OCI-LY1 (cell line): ENCODE measurements at regions not wholly inside any gene's neighbourhood (a gene's known extent, or its start where the extent isn't known, plus 50 kb on each side); places are given as distances from the start of the nearest gene placed in this dataset.

Experiments used
- H2AFZ ChIP-seq: fragments of 200-600 bp; sonication (generic), shearing (Covaris generic); 2 replicates; pipeline ENCODE4 v1.6.0; 2014; ENCODE audit warnings: antibody characterized with exemption, mild to moderate bottlenecking, low read length
- H3F3A ChIP-seq: fragments of 200-600 bp; sonication (generic), shearing (Covaris generic); 2 replicates; pipeline ENCODE4 v1.6.0; 2014; ENCODE audit warnings: mild to moderate bottlenecking, antibody characterized with exemption, low read length, moderate library complexity; ENCODE audit not compliant: insufficient read depth
- H3K27ac ChIP-seq: fragments of 200-600 bp; sonication (generic); 2 replicates; pipeline ENCODE4 v1.5.1; 2014; ENCODE audit warnings: low read length, mixed run types, mild to moderate bottlenecking, low read depth; ENCODE audit not compliant: poor library complexity, severe bottlenecking
- H3K27me3 ChIP-seq: fragments of 200-600 bp; sonication (generic); 2 replicates; pipeline ENCODE4 v1.6.0; 2014; ENCODE audit warnings: antibody characterized with exemption, mild to moderate bottlenecking, low read length, moderate library complexity; ENCODE audit not compliant: insufficient read depth
- H3K36me3 ChIP-seq: fragments of 200-600 bp; sonication (generic); 2 replicates; pipeline ENCODE4 v1.6.1; 2014; ENCODE audit warnings: mild to moderate bottlenecking, antibody characterized with exemption, low read length, moderate library complexity, mixed read lengths; ENCODE audit not compliant: insufficient read depth
- H3K4me1 ChIP-seq: fragments of 200-600 bp; sonication (generic); 2 replicates; pipeline ENCODE4 v1.5.1; 2014; ENCODE audit warnings: mild to moderate bottlenecking, low read length, moderate library complexity; ENCODE audit not compliant: insufficient read depth, severe bottlenecking
- H3K4me2 ChIP-seq: fragments of 200-600 bp; sonication (generic), shearing (Covaris generic); 2 replicates; pipeline ENCODE4 v1.6.1; 2014; ENCODE audit warnings: low read length
- H3K4me3 ChIP-seq: fragments of 200-600 bp; sonication (generic); 2 replicates; pipeline ENCODE4 v1.5.1; 2014; ENCODE audit warnings: low read length, low read depth, mild to moderate bottlenecking, mixed read lengths; ENCODE audit not compliant: poor library complexity, severe bottlenecking
- H3K79me2 ChIP-seq: fragments of 200-600 bp; shearing (Covaris generic); 2 replicates; pipeline ENCODE4 v1.6.1; 2016; ENCODE audit warnings: mixed run types, low read length, mixed read lengths; ENCODE audit not compliant: insufficient read depth
- H3K9ac ChIP-seq: fragments of 200-600 bp; sonication (generic), shearing (Covaris generic); 2 replicates; pipeline ENCODE4 v1.6.1; 2014; ENCODE audit warnings: mild to moderate bottlenecking, low read length, mixed read lengths
- H3K9me2 ChIP-seq: fragments of 200-600 bp; sonication (generic), shearing (Covaris generic); 2 replicates; pipeline ENCODE4 v1.6.1; 2014; ENCODE audit warnings: low read depth, mild to moderate bottlenecking, low read length, mixed read lengths
- H3K9me3 ChIP-seq: fragments of 200-600 bp; shearing (Covaris generic); 2 replicates; pipeline ENCODE4 v1.6.1; 2014; ENCODE audit warnings: low read length, mixed read lengths
- H4K20me1 ChIP-seq: fragments of 200-600 bp; sonication (generic), shearing (Covaris generic); 2 replicates; pipeline ENCODE4 v1.6.0; 2016; ENCODE audit warnings: mild to moderate bottlenecking, low read length; ENCODE audit not compliant: insufficient read depth
- CTCF ChIP-seq: fragments of 200-600 bp; sonication (generic), shearing (Covaris generic); IDR thresholded peaks from 2 replicates; pipeline ENCODE4 v1.5.1; 2017; ENCODE audit warnings: mild to moderate bottlenecking, antibody characterized with exemption, low read length, moderate library complexity, mixed read lengths
- EZH2 ChIP-seq: fragments of 200-600 bp; sonication (generic), shearing (Covaris generic); IDR thresholded peaks from 2 replicates; pipeline ENCODE4 v1.8.0; 2017; ENCODE audit warnings: borderline replicate concordance, mixed run types, mild to moderate bottlenecking, antibody characterized with exemption, low read length, moderate library complexity, mixed read lengths

GRCh38 chr2:177024765-177025164 lies 187.8 kb upstream of the HNRNPA3 start:
- TF ChIP-seq EZH2 (no peak), CTCF (no peak)
- Histone ChIP-seq H3K4me2 (no peak overlapping the region), H3K36me3 (no peaks in the 10 kb centered on the region), H3K4me3 (no peak overlapping the region), H3K27me3 (no peaks in the 10 kb centered on the region), H3K9me2 (no peaks in the 10 kb centered on the region), H3K9me3 (no peaks in the 10 kb centered on the region), H3F3A (no peaks in the 10 kb centered on the region), H3K4me1 (no peaks in the 10 kb centered on the region), H4K20me1 (no peaks in the 10 kb centered on the region), H3K79me2 (no peaks in the 10 kb centered on the region), H3K27ac (no peak overlapping the region), H3K9ac (no peak overlapping the region), H2AFZ (no peak overlapping the region)

- TF ChIP-seq CTCF (no peak), EZH2 (no peak)
- no peaks in the 10 kb centered on the region for H3K79me2 ChIP-seq
- H3F3A ChIP-seq = no peaks in the 10 kb centered on the region
- H3K4me2 ChIP-seq = no peak overlapping the region
- no peaks in the 10 kb centered on the region for H3K4me1 ChIP-seq
- no peaks in the 10 kb centered on the region for H3K9me2 ChIP-seq
- H3K9ac ChIP-seq = no peak overlapping the region
- H4K20me1 ChIP-seq = no peaks in the 10 kb centered on the region
- no peak overlapping the region for H3K27ac ChIP-seq
- H3K9me3 ChIP-seq = no peaks in the 10 kb centered on the region
- H2AFZ ChIP-seq = no peak overlapping the region
- H3K27me3 ChIP-seq = no peaks in the 10 kb centered on the region
- no peaks in the 10 kb centered on the region for H3K36me3 ChIP-seq
- H3K4me3 ChIP-seq = no peak overlapping the region
Measured at GRCh38 chr2:177026253-177026652, 186.3 kb upstream of the HNRNPA3 start.

DNA sequence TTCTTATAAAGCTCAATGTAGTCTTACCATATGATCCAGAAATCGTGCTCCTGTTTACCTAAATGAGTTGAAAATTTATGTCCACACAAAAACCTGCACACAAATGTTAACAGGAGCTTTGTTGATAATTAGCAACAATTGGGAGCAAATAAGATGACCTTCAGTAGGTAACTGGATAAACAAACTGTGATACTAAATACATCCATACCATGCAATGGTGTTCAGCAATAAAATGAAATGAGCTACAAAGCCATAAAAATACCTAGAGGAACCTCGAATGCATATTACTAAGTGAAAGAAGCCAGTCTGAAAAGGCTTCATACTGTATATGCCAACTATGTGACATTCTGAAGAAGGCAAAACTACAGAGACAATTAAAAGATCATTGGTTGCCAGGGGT lies 185.6 kb upstream of the HNRNPA3 start:
- H4K20me1 ChIP-seq = no peaks in the 10 kb centered on the region
- H3K79me2 ChIP-seq = no peaks in the 10 kb centered on the region
- no peaks in the 10 kb centered on the region for H3K36me3 ChIP-seq
- H3K9ac ChIP-seq = no peak overlapping the region
- no peak overlapping the region for H3K4me2 ChIP-seq
- H3K27me3 ChIP-seq = no peaks in the 10 kb centered on the region
- no peak overlapping the region for H3K27ac ChIP-seq
- no peak for TF ChIP-seq EZH2
- TF ChIP-seq CTCF = no peak
- no peaks in the 10 kb centered on the region for H3K9me3 ChIP-seq
- no peaks in the 10 kb centered on the region for H3K9me2 ChIP-seq
- H3K4me1 ChIP-seq = no peaks in the 10 kb centered on the region
- no peak overlapping the region for H2AFZ ChIP-seq
- H3F3A ChIP-seq = no peaks in the 10 kb centered on the region
- no peak overlapping the region for H3K4me3 ChIP-seq
